ENCODE measurements at regions not wholly inside any gene's neighbourhood (a gene's known extent, or its start where the extent isn't known, plus 50 kb on each side); places are given as distances from the start of the nearest gene placed in this dataset.
"Not testable (repeated sequence)": the region's sequence is repeated elsewhere in the genome, so short reads cannot be mapped to it uniquely, and the experiment has no call there.

DNA sequence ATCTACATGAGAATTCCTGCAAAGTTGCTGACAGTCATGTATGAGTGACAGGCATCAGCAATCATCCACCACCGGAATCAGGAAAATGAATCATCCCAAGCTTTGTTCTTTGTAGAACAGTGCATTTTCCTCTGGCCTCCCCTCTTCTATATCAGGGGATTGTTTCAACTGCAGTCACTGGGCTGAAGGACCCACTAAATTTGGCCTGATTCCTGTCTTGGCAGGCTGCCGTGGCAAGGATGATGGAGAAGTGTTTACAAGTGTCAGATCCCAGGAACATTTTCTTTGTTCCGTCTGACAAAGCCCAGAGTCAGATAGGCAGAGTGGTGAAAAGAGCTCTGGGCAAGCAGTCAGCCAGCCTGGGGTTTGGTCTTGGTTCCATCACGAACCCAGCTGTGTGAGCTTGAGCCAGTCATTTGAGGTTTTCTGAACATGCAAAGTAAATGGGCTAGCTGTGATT is 175.1 kb upstream of the TSC22D2 start:
- H3K9ac ChIP-seq (ENCODE audit: low read length), result no peak overlapping the region
- H3K27ac ChIP-seq (ENCODE audit: low read length), result no peak overlapping the region
- no peaks in the 10 kb centered on the region for H3K79me2 ChIP-seq (ENCODE audit: low read length)
- TF ChIP-seq CTCF (IDR thresholded peaks at IDR 0.05; ENCODE audit: low read length) (no peak), EZH2 (optimal IDR thresholded peaks at IDR 0.05; ENCODE audit: low read depth, low read length) (no peak), EZH2phosphoT487 (IDR thresholded peaks at IDR 0.05; ENCODE audit: low read length) (no peak)
- H4K20me1 ChIP-seq (ENCODE audit: insufficient read depth, low read length), result no peaks in the 10 kb centered on the region
- DNase-seq, result no peak
- no peak overlapping the region for H3K4me2 ChIP-seq (ENCODE audit: low read depth, low read length)
- no peaks in the 10 kb centered on the region for H3K36me3 ChIP-seq (replicated peaks; ENCODE audit: insufficient read depth, low read length)
- no peaks in the 10 kb centered on the region for H3K4me1 ChIP-seq (ENCODE audit: low read length)
- H3F3A ChIP-seq (ENCODE audit: insufficient read depth, low read length), result no peaks in the 10 kb centered on the region
- no peak overlapping the region for H3K4me3 ChIP-seq (ENCODE audit: low read length)
- H2AFZ ChIP-seq (ENCODE audit: low read length), result no peak overlapping the region
- no peaks in the 10 kb centered on the region for H3K9me2 ChIP-seq (replicated peaks; ENCODE audit: insufficient read depth, low read length)
- no peaks in the 10 kb centered on the region for H3K27me3 ChIP-seq (replicated peaks; ENCODE audit: insufficient read depth, low read length)
- H3K9me3 ChIP-seq (replicated peaks; ENCODE audit: insufficient read depth, low read length), result no peaks in the 10 kb centered on the region

DNA sequence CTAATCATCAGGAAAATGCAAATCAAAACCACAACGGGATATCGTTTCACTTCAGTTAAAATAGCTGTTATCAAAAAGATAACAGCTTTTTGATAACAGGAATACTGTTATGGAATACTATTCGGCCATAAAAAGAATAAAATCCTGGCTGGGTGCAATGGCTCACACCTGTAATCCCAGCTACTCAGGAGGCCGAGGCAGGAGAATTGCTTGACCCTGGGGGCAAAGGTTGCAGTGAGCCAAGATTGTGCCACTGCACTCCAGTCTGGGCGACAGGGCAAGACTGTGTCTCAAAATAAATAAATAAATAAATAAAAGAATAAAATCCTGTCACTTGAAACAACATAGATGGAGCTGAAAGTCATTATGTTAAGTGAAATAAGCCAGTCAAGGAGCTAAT is 178.1 kb upstream of the TSC22D2 start:
- Histone ChIP-seq H3K4me1 (ENCODE audit: low read length) (no peaks in the 10 kb centered on the region), H3K4me3 (ENCODE audit: low read length) (no peak overlapping the region), H3K9ac (ENCODE audit: low read length) (no peak overlapping the region), H4K20me1 (ENCODE audit: insufficient read depth, low read length) (no peaks in the 10 kb centered on the region), H3F3A (ENCODE audit: insufficient read depth, low read length) (no peaks in the 10 kb centered on the region), H3K79me2 (ENCODE audit: low read length) (no peaks in the 10 kb centered on the region), H3K36me3 (replicated peaks; ENCODE audit: insufficient read depth, low read length) (no peaks in the 10 kb centered on the region), H3K27me3 (replicated peaks; ENCODE audit: insufficient read depth, low read length) (no peaks in the 10 kb centered on the region), H3K9me3 (replicated peaks; ENCODE audit: insufficient read depth, low read length) (no peaks in the 10 kb centered on the region), H3K4me2 (ENCODE audit: low read depth, low read length) (no peak overlapping the region), H3K27ac (ENCODE audit: low read length) (no peak overlapping the region), H2AFZ (ENCODE audit: low read length) (no peak overlapping the region), H3K9me2 (replicated peaks; ENCODE audit: insufficient read depth, low read length) (no peaks in the 10 kb centered on the region)
- DNase-seq, result no peak
- no peak for TF ChIP-seq CTCF (IDR thresholded peaks at IDR 0.05; ENCODE audit: low read length)
- TF ChIP-seq EZH2phosphoT487 (IDR thresholded peaks at IDR 0.05; ENCODE audit: low read length), result no peak
- no peak for TF ChIP-seq EZH2 (optimal IDR thresholded peaks at IDR 0.05; ENCODE audit: low read depth, low read length)

DNA sequence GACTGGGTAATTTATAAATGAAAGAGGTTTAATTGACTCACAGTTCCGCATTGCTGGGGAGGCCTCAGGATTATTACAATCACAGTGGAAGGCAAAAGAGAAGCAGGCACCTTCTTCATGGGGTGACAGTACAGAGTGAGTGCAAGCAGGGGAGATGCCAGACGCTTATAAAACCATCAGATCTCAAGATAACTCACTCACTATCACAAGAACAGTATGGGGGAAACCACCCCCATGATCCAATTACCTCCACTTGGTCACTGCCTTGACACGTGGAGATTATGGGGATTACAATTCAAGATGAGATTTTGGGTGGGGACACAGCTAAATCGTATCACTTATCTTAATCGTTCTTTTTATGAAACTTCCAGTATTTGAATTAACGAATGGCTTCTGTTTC is 179.5 kb upstream of the TSC22D2 start:
- not testable (repeated sequence) for H3K27ac ChIP-seq (ENCODE audit: low read length); DNase-seq; H4K20me1 ChIP-seq (ENCODE audit: insufficient read depth, low read length); H3K27me3 ChIP-seq (replicated peaks; ENCODE audit: insufficient read depth, low read length); H3K9me3 ChIP-seq (replicated peaks; ENCODE audit: insufficient read depth, low read length); H3K4me3 ChIP-seq (ENCODE audit: low read length); H3K36me3 ChIP-seq (replicated peaks; ENCODE audit: insufficient read depth, low read length); H3K9ac ChIP-seq (ENCODE audit: low read length); H3F3A ChIP-seq (ENCODE audit: insufficient read depth, low read length); H2AFZ ChIP-seq (ENCODE audit: low read length); H3K9me2 ChIP-seq (replicated peaks; ENCODE audit: insufficient read depth, low read length); H3K79me2 ChIP-seq (ENCODE audit: low read length); H3K4me2 ChIP-seq (ENCODE audit: low read depth, low read length); H3K4me1 ChIP-seq (ENCODE audit: low read length)

GRCh38 chr3:150227839-150228238 is 180.3 kb upstream of the TSC22D2 start:
- peak; percentile 39 for DNase-seq
- no peaks in the 10 kb centered on the region for H3K9me2 ChIP-seq (replicated peaks; ENCODE audit: insufficient read depth, low read length)
- no peaks in the 10 kb centered on the region for H3K27me3 ChIP-seq (replicated peaks; ENCODE audit: insufficient read depth, low read length)
- H3F3A ChIP-seq (ENCODE audit: insufficient read depth, low read length), result no peaks in the 10 kb centered on the region
- no peak overlapping the region for H3K4me2 ChIP-seq (ENCODE audit: low read depth, low read length)
- no peak overlapping the region for H3K4me3 ChIP-seq (ENCODE audit: low read length)
- H4K20me1 ChIP-seq (ENCODE audit: insufficient read depth, low read length), result no peaks in the 10 kb centered on the region
- H3K4me1 ChIP-seq (ENCODE audit: low read length), result no peaks in the 10 kb centered on the region
- H3K9me3 ChIP-seq (replicated peaks; ENCODE audit: insufficient read depth, low read length), result no peaks in the 10 kb centered on the region
- H3K27ac ChIP-seq (ENCODE audit: low read length), result no peak overlapping the region
- H3K79me2 ChIP-seq (ENCODE audit: low read length), result no peaks in the 10 kb centered on the region
- H3K36me3 ChIP-seq (replicated peaks; ENCODE audit: insufficient read depth, low read length), result no peaks in the 10 kb centered on the region
- TF ChIP-seq CTCF (IDR thresholded peaks at IDR 0.05; ENCODE audit: low read length) (peak; percentile 67), EZH2phosphoT487 (IDR thresholded peaks at IDR 0.05; ENCODE audit: low read length) (no peak)
- no peak overlapping the region for H2AFZ ChIP-seq (ENCODE audit: low read length)
- no peak overlapping the region for H3K9ac ChIP-seq (ENCODE audit: low read length)
